KMS-11 (cell line): ENCODE measurements at regions not wholly inside any gene's neighbourhood (a gene's known extent, or its start where the extent isn't known, plus 50 kb on each side); places are given as distances from the start of the nearest gene placed in this dataset.

ENCODE experiments used
- H2AFZ ChIP-seq: fragments of 200-600 bp; sonication (generic); 2 replicates; pipeline ENCODE4 v1.6.1; 2016; ENCODE audit warnings: antibody characterized with exemption, mixed run types, low read depth
- H3K27ac ChIP-seq: fragments of 200-600 bp; sonication (generic); 2 replicates; pipeline ENCODE4 v1.6.1; 2016; ENCODE audit warnings: mild to moderate bottlenecking, mixed run types
- H3K27me3 ChIP-seq: fragments of 200-600 bp; sonication (generic); 2 replicates; pipeline ENCODE4 v1.6.1; 2017; ENCODE audit warnings: mild to moderate bottlenecking, low read depth, mixed run types, moderate library complexity; ENCODE audit not compliant: insufficient read depth
- H3K36me3 ChIP-seq: fragments of 200-600 bp; sonication (generic); 2 replicates; pipeline ENCODE4 v1.6.1; 2017; ENCODE audit warnings: mild to moderate bottlenecking, mixed run types; ENCODE audit not compliant: insufficient read depth
- H3K4me1 ChIP-seq: fragments of 200-600 bp; sonication (generic); 2 replicates; pipeline ENCODE4 v1.6.1; 2016; ENCODE audit warnings: mild to moderate bottlenecking, low read depth, mixed run types; ENCODE audit not compliant: poor library complexity, severe bottlenecking
- H3K4me2 ChIP-seq: fragments of 200-600 bp; sonication (generic); 2 replicates; pipeline ENCODE4 v1.7.0; 2016; ENCODE audit warnings: mild to moderate bottlenecking, mixed run types
- H3K4me3 ChIP-seq: fragments of 200-600 bp; sonication (generic); IDR thresholded peaks from 2 replicates; pipeline ENCODE4 v1.6.1; 2017; ENCODE audit warnings: low read depth, low read length, mixed read lengths; ENCODE audit not compliant: insufficient read depth
- H3K79me2 ChIP-seq: fragments of 200-600 bp; sonication (generic); 2 replicates; pipeline ENCODE4 v1.6.1; 2016; ENCODE audit warnings: low read depth, mixed run types; ENCODE audit not compliant: insufficient read depth
- H3K9ac ChIP-seq: fragments of 200-600 bp; sonication (generic); 2 replicates; pipeline ENCODE4 v1.6.1; 2016; ENCODE audit warnings: mild to moderate bottlenecking, mixed run types
- H4K20me1 ChIP-seq: fragments of 200-600 bp; sonication (generic); 2 replicates; pipeline ENCODE4 v1.6.1; 2016; ENCODE audit warnings: mild to moderate bottlenecking, mixed run types; ENCODE audit not compliant: insufficient read depth
- CTCF ChIP-seq: fragments of 200-600 bp; sonication (generic); conservative IDR thresholded peaks from 2 replicates; pipeline ENCODE4 v1.6.1; 2017; ENCODE audit warnings: low read depth, mild to moderate bottlenecking, antibody characterized with exemption, low read length, moderate library complexity, mixed read lengths

DNA sequence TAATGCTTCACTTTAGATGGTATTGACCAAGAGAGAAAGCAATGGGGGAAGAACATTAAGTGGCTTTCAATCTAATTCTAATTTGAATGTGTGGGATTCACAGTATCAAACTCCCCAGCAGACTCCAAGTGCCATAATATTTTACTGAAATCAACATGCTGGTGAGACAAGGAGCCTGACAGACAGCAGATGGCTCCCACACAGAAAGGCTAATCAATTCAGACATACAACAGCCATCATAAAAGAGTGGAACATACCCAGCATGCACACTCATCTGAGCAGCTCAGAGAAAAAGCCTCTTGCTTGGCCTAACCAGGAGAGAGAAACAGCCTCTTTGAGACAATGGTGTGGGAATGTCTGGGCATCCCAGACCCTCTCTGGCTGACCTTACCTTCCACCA is 186.5 kb upstream of the SKOR2 start:
- Histone ChIP-seq H4K20me1 (no peaks in the 10 kb centered on the region), H3K79me2 (no peaks in the 10 kb centered on the region), H3K27me3 (no peaks in the 10 kb centered on the region), H3K36me3 (no peaks in the 10 kb centered on the region), H2AFZ (no peak overlapping the region), H3K4me3 (no peak overlapping the region), H3K4me2 (no peak overlapping the region), H3K27ac (no peak overlapping the region), H3K4me1 (no peaks in the 10 kb centered on the region), H3K9ac (no peak overlapping the region)
- no peak for TF ChIP-seq CTCF

GRCh38 chr18:47436871-47437270 is 185.4 kb upstream of the SKOR2 start:
- no peak overlapping the region for H2AFZ ChIP-seq
- no peak overlapping the region for H3K4me3 ChIP-seq
- H3K27ac ChIP-seq, result no peak overlapping the region
- H3K36me3 ChIP-seq, result no peaks in the 10 kb centered on the region
- TF ChIP-seq CTCF, result no peak
- no peaks in the 10 kb centered on the region for H4K20me1 ChIP-seq
- H3K27me3 ChIP-seq, result no peaks in the 10 kb centered on the region
- H3K9ac ChIP-seq, result no peak overlapping the region
- no peaks in the 10 kb centered on the region for H3K79me2 ChIP-seq
- H3K4me2 ChIP-seq, result no peak overlapping the region
- H3K4me1 ChIP-seq, result no peaks in the 10 kb centered on the region

DNA sequence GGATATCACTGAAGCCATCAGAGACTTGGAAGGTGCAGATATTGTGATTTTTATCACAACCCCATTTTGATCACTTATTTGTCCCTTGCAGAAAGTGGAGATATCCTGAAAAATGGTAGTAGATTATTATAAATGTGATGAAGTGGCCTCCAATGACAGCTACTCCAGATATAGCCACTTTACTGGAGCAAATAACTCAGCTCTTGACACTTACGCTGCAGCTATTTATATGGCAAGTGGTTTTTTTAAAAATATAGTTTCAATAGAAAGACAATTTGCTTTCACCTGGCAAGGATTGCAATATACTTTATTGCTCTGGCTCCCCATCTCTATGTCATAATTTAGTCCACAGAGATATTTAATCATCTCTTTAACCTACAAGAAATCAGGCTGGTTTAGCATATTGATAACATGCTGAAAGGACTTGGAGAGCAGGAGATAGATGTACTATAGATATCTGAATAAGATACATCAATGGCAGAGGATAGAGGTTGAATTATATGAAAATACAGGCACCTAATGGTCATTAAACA is 182.8 kb upstream of the SKOR2 start:
- H3K27me3 ChIP-seq, result no peaks in the 10 kb centered on the region
- H3K27ac ChIP-seq, result no peak overlapping the region
- H4K20me1 ChIP-seq, result no peaks in the 10 kb centered on the region
- no peak overlapping the region for H3K4me3 ChIP-seq
- no peak overlapping the region for H2AFZ ChIP-seq
- no peak for TF ChIP-seq CTCF
- no peak overlapping the region for H3K9ac ChIP-seq
- no peak overlapping the region for H3K4me2 ChIP-seq
- H3K36me3 ChIP-seq, result no peaks in the 10 kb centered on the region
- no peaks in the 10 kb centered on the region for H3K79me2 ChIP-seq
- no peaks in the 10 kb centered on the region for H3K4me1 ChIP-seq

DNA sequence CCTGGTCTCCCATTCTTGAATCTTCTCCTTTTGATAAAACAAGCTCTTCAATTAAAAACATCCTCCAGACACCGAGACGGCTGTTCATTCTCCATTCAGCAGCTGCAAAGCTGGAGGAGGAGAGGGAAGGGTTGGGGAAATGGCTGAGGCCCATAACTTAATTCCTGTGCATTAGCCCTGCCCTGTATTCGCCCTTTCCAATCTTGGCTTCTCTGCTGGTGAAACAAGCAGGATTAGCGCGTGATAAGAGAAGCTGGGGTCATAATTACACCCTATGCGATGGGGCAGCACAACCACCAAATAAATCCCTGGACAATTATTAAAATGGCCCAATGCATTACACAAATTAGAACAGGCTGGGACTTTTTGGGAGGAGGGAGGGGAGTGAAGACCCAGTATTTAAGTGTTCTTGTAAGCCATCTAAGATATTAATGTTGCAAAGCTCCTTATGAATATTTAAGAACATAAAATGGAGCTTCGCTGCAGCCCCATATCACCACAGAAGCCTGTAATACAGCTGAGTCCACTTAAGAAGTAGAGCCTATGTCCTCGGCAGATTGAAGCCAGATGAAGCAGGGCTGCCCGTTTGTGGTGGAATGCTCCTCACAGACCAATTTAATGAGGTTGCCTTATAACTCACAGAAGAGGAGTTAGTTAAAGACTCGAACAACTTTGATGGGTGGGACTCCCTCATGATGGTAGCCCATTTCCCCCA is 176.6 kb upstream of the SKOR2 start:
- no peak for TF ChIP-seq CTCF
- Histone ChIP-seq H3K4me3 (no peak overlapping the region), H3K4me1 (no peaks in the 10 kb centered on the region), H2AFZ (no peak overlapping the region), H4K20me1 (no peaks in the 10 kb centered on the region), H3K27me3 (no peaks in the 10 kb centered on the region), H3K27ac (no peak overlapping the region), H3K4me2 (no peak overlapping the region), H3K36me3 (no peaks in the 10 kb centered on the region), H3K79me2 (no peaks in the 10 kb centered on the region), H3K9ac (no peak overlapping the region)
